HG03196 (cell line): ENCODE measurements at regions not wholly inside any gene's neighbourhood (a gene's known extent, or its start where the extent isn't known, plus 50 kb on each side); places are given as distances from the start of the nearest gene placed in this dataset.

ENCODE experiments used
- ATAC-seq: cut with Tn5 transposase; IDR thresholded peaks from one replicate; pipeline ENCODE4 v1.9.1; 2021; ENCODE audit not compliant: unreplicated experiment

DNA sequence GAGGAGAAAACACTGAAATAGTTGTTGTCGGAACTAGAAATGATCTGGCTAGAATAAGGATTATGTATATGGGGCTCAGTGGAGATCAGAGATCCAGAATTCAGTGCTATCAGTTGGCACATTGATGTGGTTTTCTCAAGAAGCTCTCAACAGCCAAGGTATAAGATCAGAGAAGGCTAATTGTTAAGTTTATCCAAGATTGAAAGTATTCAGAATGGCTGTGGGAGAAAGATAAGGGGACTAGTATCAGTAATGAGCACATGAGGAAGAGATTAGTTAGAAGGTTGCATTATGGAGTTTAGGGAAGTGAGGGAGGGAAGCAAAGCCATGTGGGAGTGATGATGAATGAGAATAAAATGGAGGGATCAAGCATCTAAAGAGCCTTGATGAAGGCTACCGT lies 128.1 kb upstream of the MIS18BP1 start:
- no peak for ATAC-seq

GRCh38 chr14:45377166-45377565 lies 124.2 kb upstream of the MIS18BP1 start:
- ATAC-seq = no peak

DNA sequence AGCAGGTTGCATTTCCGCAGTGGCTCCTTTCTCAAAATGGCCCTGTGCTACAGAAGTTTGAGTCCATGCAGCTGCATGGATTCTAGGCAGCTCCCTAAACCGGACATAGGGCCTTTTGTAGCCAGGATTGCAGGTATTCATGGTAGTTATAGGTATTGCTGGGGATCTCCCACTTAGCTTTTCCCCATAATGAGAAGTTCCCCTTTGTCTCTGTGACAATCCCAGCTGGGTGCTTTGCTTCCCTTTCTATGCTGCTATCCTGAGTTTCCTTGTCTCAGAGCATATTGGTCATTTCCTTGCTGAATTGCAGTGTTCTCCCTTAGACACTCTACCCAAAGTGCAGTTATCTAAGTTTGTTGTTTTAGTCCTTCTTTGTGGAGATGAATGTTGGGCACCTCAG lies 120.9 kb upstream of the MIS18BP1 start:
- no peak for ATAC-seq

DNA sequence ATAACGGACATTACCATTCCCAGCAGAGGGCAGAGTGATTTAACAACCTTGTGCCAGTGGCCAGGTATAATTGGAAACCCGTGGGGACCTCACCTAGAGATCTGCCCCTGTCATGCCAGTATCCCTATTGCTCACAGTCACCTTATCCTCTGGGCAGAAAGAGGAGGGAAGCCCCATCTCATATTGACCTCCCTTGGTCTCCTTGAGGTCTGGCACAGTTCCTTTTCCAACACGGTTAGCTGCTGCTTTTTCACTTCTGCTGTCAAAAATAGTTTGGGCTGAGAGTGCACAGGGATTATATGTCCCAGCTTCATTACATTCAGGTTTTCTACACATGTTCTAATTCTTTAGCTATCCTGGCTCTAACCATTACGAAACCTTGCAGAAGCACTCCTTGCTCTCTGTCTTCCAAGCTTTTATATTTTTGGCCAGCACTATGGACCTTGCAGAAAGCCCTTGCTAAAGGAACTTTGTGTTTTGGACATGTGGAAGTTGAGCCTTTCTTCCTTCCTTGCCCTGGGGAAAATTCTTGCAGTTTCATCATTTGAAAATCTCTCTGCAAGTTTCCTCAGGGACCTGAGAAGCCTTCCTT lies 111.7 kb upstream of the MIS18BP1 start:
- no peak for ATAC-seq

GRCh38 chr14:45362505-45362904 lies 109.5 kb upstream of the MIS18BP1 start:
- ATAC-seq = no peak

DNA sequence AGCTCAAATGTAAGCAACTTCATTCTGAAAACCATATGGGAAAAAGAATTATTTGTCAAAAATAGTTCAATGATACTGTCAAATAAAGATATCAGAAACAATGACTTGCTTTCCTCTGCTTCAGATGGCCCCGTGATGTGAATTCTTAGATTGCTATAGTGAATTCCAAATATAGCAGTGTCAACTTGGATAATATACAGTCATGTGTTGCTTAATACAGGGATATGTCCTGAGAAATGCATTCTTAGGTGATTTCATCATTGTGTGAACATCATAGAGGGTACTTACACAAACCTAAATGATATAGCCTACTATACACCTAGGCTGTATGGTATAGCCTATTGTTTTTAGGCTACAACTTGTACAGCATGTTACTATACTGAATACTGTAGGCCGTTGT lies 108.7 kb upstream of the MIS18BP1 start:
- no peak for ATAC-seq

- ATAC-seq = no peak
Observed at GRCh38 chr14:45359746-45360145, 106.7 kb upstream of the MIS18BP1 start.

DNA sequence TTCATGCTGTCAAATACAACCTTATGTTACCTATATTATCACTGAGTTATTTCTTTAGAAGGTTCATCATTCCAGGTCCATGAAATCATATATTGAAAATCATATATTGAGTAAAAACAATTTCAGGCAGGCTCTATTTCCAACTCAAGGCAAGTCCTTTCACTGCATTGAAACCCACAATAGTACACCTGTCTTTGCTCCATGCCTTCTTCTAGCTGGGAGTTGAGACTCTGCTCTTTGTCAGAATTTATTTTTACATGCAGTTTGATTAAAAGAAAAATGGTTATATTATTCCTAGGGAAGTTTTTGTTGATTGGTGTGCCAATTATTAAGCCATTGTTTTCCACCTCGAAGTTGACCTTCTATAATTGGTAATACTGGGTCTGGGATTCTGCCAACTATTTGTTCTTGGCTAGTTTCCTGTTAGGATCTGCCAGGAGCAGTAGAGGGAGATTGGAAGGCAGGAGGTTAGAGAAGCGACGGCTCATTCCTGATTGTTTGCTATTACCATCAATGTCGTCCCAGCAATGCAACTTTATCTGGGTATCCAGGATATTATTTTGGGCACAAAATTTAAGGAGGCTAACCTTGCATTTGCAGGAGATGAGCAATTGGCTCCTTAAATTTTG lies 79.5 kb upstream of the MIS18BP1 start:
- ATAC-seq = no peak

DNA sequence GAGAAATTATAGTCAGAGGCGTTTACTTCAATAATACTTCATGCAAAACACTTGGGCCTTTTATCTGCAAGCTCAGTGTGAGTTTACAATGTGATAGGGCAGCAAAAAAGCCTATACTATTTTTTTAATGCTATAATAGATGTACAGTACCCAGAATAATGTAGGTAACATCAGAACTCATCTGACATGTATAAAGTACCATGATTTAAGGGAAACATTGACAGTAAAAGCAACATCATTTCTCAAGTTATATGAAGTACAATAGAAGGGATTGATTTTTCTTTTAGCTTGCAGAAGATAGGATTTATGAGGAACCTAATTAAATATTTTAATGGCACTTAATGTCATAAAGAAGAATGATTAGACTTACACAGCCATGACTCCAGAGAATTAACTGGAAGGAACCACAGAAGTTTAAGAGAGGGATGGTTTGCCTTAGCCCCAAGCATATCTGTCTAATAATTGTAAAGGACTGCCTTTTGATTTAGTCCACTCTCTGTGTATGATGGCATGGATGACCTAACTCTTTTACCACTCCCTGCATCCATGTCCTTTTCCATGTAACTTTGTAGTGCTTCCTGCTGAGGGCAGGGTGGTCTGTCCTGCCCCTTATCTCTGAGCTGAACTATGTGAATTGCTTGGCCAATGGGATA lies 55.9 kb upstream of the MIS18BP1 start:
- ATAC-seq = no peak
